ENCODE measurements at regions not wholly inside any gene's neighbourhood (a gene's known extent, or its start where the extent isn't known, plus 50 kb on each side); places are given as distances from the start of the nearest gene placed in this dataset.

DNA sequence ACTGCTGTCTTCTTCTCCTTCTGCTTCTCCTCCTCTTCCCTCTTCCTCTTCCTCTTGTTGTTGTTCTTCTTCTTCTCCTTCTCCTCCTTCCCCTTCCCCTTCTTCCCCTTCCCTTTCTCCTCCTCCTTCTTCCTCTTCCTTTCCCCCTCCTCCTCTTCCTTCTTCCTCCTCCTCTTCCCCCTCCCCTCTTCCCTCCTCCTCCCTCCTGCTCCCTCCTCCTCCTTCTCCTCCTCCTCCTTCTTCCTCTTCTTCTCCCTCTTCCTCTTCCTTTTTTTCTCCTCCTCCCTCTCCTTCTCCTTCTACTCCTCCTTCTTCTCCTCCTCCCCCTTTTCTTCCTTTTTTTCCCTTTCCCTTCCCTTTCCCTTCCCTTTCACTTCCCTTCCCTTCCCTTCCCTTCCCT is 245.0 kb upstream of the IRX5 start:
- TF ChIP-seq SIN3A (IDR thresholded peaks at IDR 0.05; ENCODE audit: borderline replicate concordance, insufficient read depth, low read length), result no peak
- TF ChIP-seq, protein P1, sequence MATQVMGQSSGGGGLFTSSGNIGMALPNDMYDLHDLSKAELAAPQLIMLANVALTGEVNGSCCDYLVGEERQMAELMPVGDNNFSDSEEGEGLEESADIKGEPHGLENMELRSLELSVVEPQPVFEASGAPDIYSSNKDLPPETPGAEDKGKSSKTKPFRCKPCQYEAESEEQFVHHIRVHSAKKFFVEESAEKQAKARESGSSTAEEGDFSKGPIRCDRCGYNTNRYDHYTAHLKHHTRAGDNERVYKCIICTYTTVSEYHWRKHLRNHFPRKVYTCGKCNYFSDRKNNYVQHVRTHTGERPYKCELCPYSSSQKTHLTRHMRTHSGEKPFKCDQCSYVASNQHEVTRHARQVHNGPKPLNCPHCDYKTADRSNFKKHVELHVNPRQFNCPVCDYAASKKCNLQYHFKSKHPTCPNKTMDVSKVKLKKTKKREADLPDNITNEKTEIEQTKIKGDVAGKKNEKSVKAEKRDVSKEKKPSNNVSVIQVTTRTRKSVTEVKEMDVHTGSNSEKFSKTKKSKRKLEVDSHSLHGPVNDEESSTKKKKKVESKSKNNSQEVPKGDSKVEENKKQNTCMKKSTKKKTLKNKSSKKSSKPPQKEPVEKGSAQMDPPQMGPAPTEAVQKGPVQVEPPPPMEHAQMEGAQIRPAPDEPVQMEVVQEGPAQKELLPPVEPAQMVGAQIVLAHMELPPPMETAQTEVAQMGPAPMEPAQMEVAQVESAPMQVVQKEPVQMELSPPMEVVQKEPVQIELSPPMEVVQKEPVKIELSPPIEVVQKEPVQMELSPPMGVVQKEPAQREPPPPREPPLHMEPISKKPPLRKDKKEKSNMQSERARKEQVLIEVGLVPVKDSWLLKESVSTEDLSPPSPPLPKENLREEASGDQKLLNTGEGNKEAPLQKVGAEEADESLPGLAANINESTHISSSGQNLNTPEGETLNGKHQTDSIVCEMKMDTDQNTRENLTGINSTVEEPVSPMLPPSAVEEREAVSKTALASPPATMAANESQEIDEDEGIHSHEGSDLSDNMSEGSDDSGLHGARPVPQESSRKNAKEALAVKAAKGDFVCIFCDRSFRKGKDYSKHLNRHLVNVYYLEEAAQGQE (IDR thresholded peaks at IDR 0.05; ENCODE audit: insufficient read depth in 1 of 2, low read depth in 2 of 2, low read length in 2 of 2), result no peak
- no peak for TF ChIP-seq POLR2AphosphoS5 (IDR thresholded peaks at IDR 0.05; ENCODE audit: low read depth, low read length)
- TF ChIP-seq FOXP2 (optimal IDR thresholded peaks at IDR 0.05; ENCODE audit: borderline replicate concordance, extremely low read depth, extremely low read length, insufficient read depth), result no peak
- no peak for TF ChIP-seq TAF1 (IDR thresholded peaks at IDR 0.05; ENCODE audit: borderline replicate concordance, insufficient read depth, low read length)

DNA sequence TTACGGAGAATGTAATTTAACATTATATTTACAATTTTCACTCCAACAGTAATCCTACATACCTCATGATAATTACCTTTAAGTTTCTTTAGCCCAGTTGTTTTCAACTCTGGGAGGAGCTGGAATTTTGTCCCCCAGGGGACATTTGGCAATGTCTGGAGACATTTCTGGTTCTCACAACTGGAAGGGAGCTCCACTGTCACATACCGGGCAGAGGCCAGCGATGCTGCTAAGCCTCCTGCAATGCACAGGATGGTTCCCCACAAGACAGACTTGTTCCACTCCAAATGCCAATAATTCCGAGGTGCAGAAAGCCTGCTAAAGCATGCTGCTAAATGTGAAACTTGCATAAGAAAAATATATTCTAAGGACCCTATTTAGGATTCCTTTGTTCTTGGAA is 251.1 kb upstream of the IRX5 start:
- TF ChIP-seq SIN3A (IDR thresholded peaks at IDR 0.05; ENCODE audit: borderline replicate concordance, insufficient read depth, low read length) (no peak), TAF1 (IDR thresholded peaks at IDR 0.05; ENCODE audit: borderline replicate concordance, insufficient read depth, low read length) (no peak), POLR2AphosphoS5 (IDR thresholded peaks at IDR 0.05; ENCODE audit: low read depth, low read length) (no peak), FOXP2 (optimal IDR thresholded peaks at IDR 0.05; ENCODE audit: borderline replicate concordance, extremely low read depth, extremely low read length, insufficient read depth) (no peak)
- TF ChIP-seq, protein P1 (IDR thresholded peaks at IDR 0.05; ENCODE audit: insufficient read depth in 1 of 2, low read depth in 2 of 2, low read length in 2 of 2), result no peak

DNA sequence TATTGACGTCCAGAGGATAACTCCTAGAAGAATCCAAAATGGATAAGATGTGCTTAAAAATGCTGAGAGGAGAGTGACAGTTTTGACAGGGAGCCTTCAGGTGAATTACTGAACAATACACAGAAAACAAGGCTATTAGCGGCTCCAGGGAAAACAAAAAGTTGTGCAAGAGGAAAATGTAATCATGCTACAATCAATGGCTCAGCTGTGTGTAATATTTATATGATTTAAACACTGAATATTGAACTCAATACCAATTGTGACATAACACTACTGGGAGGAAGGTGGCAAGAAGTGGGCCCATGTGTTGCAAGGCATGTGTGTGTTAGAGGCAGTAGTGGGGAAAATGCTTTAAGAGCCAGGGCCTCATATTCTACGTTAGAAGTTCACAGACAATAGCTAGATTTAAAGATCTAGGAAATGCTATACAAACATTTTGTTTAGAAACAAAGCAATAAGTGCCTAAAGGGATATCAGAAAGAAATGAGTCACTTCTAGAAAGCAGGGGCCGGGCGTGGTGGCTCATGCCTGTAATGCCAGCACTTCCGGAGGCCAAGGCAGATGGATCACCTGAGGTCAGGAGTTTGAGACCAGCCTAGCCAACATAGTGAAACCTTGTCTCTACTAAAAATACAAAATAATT is 253.2 kb upstream of the IRX5 start:
- no peak for TF ChIP-seq SIN3A (IDR thresholded peaks at IDR 0.05; ENCODE audit: borderline replicate concordance, insufficient read depth, low read length)

DNA sequence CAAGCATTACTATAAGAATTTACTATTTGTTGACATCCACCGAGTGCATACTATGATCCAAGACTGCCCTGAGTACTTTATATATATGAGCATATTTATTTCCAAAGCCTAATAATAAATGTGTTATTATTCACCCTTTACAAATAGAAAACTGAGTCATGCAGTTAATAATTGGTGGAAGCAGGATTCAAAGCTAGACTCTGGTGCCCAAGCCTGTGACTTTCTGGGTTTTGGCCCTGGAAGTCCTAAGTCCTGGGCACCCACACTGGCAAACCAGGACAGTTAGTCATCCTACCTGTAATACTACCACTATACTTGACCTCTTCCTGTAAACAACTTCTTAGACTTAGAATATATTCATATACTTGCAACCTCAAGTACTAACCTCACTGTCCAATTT is 257.4 kb upstream of the IRX5 start:
- TF ChIP-seq POLR2AphosphoS5 (IDR thresholded peaks at IDR 0.05; ENCODE audit: low read depth, low read length), result no peak
- no peak for TF ChIP-seq TAF1 (IDR thresholded peaks at IDR 0.05; ENCODE audit: borderline replicate concordance, insufficient read depth, low read length)
- no peak for TF ChIP-seq FOXP2 (optimal IDR thresholded peaks at IDR 0.05; ENCODE audit: borderline replicate concordance, extremely low read depth, extremely low read length, insufficient read depth)
- no peak for TF ChIP-seq SIN3A (IDR thresholded peaks at IDR 0.05; ENCODE audit: borderline replicate concordance, insufficient read depth, low read length)
- TF ChIP-seq, protein P1 (IDR thresholded peaks at IDR 0.05; ENCODE audit: insufficient read depth in 1 of 2, low read depth in 2 of 2, low read length in 2 of 2), result no peak

DNA sequence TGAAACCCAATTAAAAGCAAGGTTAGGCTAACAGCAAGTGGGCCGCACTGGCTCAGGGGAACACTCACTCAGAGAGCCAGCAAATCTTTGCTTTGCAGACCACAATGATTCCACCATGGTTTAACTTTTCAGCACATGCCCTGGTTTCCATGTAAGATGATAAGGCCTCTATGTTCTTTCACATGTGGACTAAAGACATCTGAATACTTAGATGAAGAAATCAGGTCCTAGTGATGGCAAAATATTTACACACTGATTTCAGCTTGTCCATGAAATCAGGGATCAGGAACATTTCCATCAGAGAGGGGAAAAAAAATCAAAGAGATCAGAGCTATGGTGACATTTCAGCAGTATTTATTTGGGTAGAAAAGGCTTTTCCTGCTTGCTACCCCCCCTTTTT is 258.2 kb upstream of the IRX5 start:
- no peak for TF ChIP-seq SIN3A (IDR thresholded peaks at IDR 0.05; ENCODE audit: borderline replicate concordance, insufficient read depth, low read length)
- no peak for TF ChIP-seq TAF1 (IDR thresholded peaks at IDR 0.05; ENCODE audit: borderline replicate concordance, insufficient read depth, low read length)
- TF ChIP-seq FOXP2 (optimal IDR thresholded peaks at IDR 0.05; ENCODE audit: borderline replicate concordance, extremely low read depth, extremely low read length, insufficient read depth), result no peak
- TF ChIP-seq, protein P1 (IDR thresholded peaks at IDR 0.05; ENCODE audit: insufficient read depth in 1 of 2, low read depth in 2 of 2, low read length in 2 of 2), result no peak
- no peak for TF ChIP-seq POLR2AphosphoS5 (IDR thresholded peaks at IDR 0.05; ENCODE audit: low read depth, low read length)
